Glutamatergic neuron (in vitro differentiated cells): ENCODE measurements at regions not wholly inside any gene's neighbourhood (a gene's known extent, or its start where the extent isn't known, plus 50 kb on each side); places are given as distances from the start of the nearest gene placed in this dataset.

Experiments used
- DNase-seq: peaks from one replicate; pipeline ENCODE4 v3.0.0; 2022
- H3K27ac Mint-ChIP-seq: one replicate; pipeline ENCODE4 v1.8.0; 2020; ENCODE audit warnings: mild to moderate bottlenecking, mixed read lengths, inconsistent platforms; ENCODE audit not compliant: unreplicated experiment
- H3K27me3 Mint-ChIP-seq: one replicate; pipeline ENCODE4 v1.8.0; 2020; ENCODE audit warnings: mild to moderate bottlenecking, moderate library complexity, mixed read lengths, inconsistent platforms; ENCODE audit not compliant: unreplicated experiment
- H3K36me3 Mint-ChIP-seq: one replicate; pipeline ENCODE4 v1.8.0; 2020; ENCODE audit warnings: mild to moderate bottlenecking, mixed read lengths, inconsistent platforms; ENCODE audit not compliant: unreplicated experiment
- H3K4me1 Mint-ChIP-seq: one replicate; pipeline ENCODE4 v1.8.0; 2020; ENCODE audit warnings: mild to moderate bottlenecking, low read depth, mixed read lengths, inconsistent platforms; ENCODE audit not compliant: unreplicated experiment
- H3K4me3 Mint-ChIP-seq: one replicate; pipeline ENCODE4 v1.8.0; 2020; ENCODE audit warnings: mild to moderate bottlenecking, mixed read lengths, inconsistent platforms; ENCODE audit not compliant: unreplicated experiment
- H3K9me3 Mint-ChIP-seq: one replicate; pipeline ENCODE4 v1.8.0; 2020; ENCODE audit warnings: mild to moderate bottlenecking, moderate library complexity, mixed read lengths, inconsistent platforms; ENCODE audit not compliant: unreplicated experiment
- TF ChIP-seq, protein P1 (sequence below): fragments of 200-600 bp; sonication (generic); IDR thresholded peaks from one replicate; pipeline ENCODE4 v1.5.0; 2021; ENCODE audit not compliant: partially characterized antibody, unreplicated experiment

DNA sequence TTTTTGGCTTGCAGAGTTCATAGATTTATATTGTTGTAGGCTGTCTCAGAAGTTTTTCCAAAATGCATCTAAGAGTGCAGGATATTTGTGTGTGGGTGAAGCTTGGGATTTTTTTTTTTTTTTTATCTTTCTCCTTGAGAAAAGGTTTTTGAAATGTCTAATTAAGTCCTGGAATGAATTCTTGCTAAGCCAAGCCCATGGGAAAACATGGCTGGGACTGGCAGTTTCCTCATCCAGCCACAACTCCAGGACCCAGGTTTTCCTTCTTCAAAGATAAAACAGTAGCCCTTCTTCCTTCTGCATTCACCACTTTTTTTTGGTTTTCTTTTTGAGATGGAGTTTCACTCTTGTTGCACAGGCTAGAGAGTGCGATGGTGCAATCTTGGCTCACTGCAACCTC is 242.5 kb upstream of the JAG1 start:
- peaks cover 5% of the 10 kb centered on the region for H3K27me3 Mint-ChIP-seq
- no peaks in the 10 kb centered on the region for H3K4me1 Mint-ChIP-seq
- TF ChIP-seq, protein P1, sequence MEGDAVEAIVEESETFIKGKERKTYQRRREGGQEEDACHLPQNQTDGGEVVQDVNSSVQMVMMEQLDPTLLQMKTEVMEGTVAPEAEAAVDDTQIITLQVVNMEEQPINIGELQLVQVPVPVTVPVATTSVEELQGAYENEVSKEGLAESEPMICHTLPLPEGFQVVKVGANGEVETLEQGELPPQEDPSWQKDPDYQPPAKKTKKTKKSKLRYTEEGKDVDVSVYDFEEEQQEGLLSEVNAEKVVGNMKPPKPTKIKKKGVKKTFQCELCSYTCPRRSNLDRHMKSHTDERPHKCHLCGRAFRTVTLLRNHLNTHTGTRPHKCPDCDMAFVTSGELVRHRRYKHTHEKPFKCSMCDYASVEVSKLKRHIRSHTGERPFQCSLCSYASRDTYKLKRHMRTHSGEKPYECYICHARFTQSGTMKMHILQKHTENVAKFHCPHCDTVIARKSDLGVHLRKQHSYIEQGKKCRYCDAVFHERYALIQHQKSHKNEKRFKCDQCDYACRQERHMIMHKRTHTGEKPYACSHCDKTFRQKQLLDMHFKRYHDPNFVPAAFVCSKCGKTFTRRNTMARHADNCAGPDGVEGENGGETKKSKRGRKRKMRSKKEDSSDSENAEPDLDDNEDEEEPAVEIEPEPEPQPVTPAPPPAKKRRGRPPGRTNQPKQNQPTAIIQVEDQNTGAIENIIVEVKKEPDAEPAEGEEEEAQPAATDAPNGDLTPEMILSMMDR = no peak
- H3K9me3 Mint-ChIP-seq = no peaks in the 10 kb centered on the region
- no peak overlapping the region for H3K4me3 Mint-ChIP-seq
- no peak for DNase-seq
- no peak overlapping the region for H3K27ac Mint-ChIP-seq
- peaks cover 7% of the 10 kb centered on the region for H3K36me3 Mint-ChIP-seq

- Mint-ChIP-seq H3K36me3 (peaks cover 7% of the 10 kb centered on the region), H3K4me1 (peaks cover 3% of the 10 kb centered on the region), H3K27me3 (peaks cover 5% of the 10 kb centered on the region), H3K4me3 (no peak overlapping the region), H3K27ac (no peak overlapping the region), H3K9me3 (no peaks in the 10 kb centered on the region)
- no peak for DNase-seq
- TF ChIP-seq, protein P1 = no peak
Observed at GRCh38 chr20:10917826-10918225, 244.0 kb upstream of the JAG1 start.

DNA sequence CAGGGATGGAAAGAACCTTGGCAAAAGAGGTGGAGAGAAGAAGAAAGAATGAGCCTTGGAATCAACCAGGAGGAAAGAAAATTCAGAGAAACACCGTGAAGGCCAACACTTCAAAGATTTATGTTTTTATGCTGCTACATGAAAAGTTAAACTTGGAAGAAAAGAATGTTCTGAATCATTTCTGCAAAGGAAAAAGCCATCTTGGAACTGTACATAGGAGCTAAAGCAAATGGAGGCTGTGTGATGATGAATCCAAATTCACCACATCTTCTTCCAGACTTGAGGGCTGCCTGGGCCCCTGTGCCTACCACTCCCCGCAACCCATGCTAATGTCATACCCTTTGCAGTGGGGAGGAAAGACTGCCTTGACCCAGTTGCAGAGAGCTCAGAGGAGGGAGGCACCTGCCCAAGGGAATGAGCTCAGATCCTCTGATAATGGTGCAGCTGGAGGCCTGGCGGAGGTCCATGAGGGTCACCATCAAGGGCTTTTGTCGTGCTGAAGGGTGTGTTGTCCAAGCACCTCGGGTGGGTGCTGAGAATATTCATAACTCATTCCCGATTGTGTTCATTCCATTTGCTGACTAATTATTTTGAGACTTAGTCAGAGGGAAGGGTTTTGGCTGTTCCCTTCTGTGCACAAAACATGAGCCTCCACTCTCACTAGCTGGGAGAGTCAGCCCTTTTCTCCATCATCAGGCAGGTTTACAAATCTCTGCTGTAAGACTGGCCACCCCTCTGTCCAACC is 245.8 kb upstream of the JAG1 start:
- H3K36me3 Mint-ChIP-seq = peaks cover 7% of the 10 kb centered on the region
- TF ChIP-seq, protein P1 = no peak
- no peaks in the 10 kb centered on the region for H3K9me3 Mint-ChIP-seq
- H3K4me3 Mint-ChIP-seq = no peak overlapping the region
- H3K27me3 Mint-ChIP-seq = peaks cover 5% of the 10 kb centered on the region
- H3K27ac Mint-ChIP-seq = no peak overlapping the region
- H3K4me1 Mint-ChIP-seq = peaks cover 4% of the 10 kb centered on the region
- DNase-seq = no peak

GRCh38 chr20:10920396-10920795 is 246.6 kb upstream of the JAG1 start:
- Mint-ChIP-seq H3K27ac (no peak overlapping the region), H3K9me3 (no peaks in the 10 kb centered on the region), H3K4me1 (peaks cover 4% of the 10 kb centered on the region), H3K36me3 (peaks cover 7% of the 10 kb centered on the region), H3K4me3 (no peak overlapping the region), H3K27me3 (peaks cover 5% of the 10 kb centered on the region)
- DNase-seq = no peak
- TF ChIP-seq, protein P1 = no peak

DNA sequence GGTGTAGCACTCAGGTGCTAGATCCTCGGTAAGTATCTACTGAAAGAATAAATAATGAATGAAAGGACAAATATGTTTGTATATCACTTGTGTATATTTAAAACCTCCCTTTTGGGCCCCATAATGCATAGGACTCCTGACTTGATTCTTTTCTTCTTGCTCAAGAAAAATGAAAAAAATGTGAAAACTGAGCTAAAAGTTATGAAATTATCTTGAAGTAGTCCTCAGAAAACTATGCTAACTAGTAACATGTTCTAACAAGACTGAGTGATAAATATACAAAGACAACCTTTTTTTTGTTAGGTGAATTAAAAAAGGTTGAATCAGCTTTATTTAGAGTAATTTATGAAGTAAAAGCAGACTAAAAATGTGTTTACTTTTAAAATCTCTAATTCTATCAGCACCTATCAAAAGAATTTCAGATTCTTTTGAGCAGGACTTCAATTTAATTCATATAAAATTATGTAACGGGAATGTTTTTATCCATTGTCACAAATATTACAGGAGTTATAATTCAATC is 247.8 kb upstream of the JAG1 start:
- Mint-ChIP-seq H3K36me3 (peaks cover 7% of the 10 kb centered on the region), H3K27me3 (peaks cover 5% of the 10 kb centered on the region), H3K27ac (no peak overlapping the region), H3K4me3 (no peak overlapping the region), H3K9me3 (no peaks in the 10 kb centered on the region), H3K4me1 (peaks cover 4% of the 10 kb centered on the region)
- DNase-seq = no peak
- TF ChIP-seq, protein P1 = no peak
